Hepatocyte (in vitro differentiated cells): ENCODE measurements at regions not wholly inside any gene's neighbourhood (a gene's known extent, or its start where the extent isn't known, plus 50 kb on each side); places are given as distances from the start of the nearest gene placed in this dataset.

Source experiments
- DNase-seq: peaks from one replicate; pipeline ENCODE4 v3.0.0-alpha.2; 2016; ENCODE audit warnings: low spot score
- H2AFZ ChIP-seq: fragments of 200-600 bp; sonication (generic); 2 replicates; pipeline ENCODE4 v1.6.0; 2016; ENCODE audit warnings: antibody characterized with exemption, mild to moderate bottlenecking
- H3K27ac ChIP-seq: fragments of 200-600 bp; sonication (generic); 2 replicates; pipeline ENCODE4 v1.5.1; 2016; ENCODE audit warnings: mild to moderate bottlenecking
- H3K27me3 ChIP-seq: fragments of 200-600 bp; sonication (generic); 2 replicates; pipeline ENCODE4 v1.6.1; 2016
- H3K36me3 ChIP-seq: fragments of 200-600 bp; sonication (generic); replicated peaks from 2 replicates; pipeline ENCODE4 v1.5.1; 2016; ENCODE audit warnings: low read depth; ENCODE audit not compliant: insufficient read depth
- H3K4me1 ChIP-seq: fragments of 200-600 bp; sonication (generic); 2 replicates; pipeline ENCODE4 v1.5.1; 2016; ENCODE audit warnings: mild to moderate bottlenecking, moderate library complexity; ENCODE audit not compliant: insufficient read depth
- H3K4me2 ChIP-seq: fragments of 200-600 bp; sonication (generic); 2 replicates; pipeline ENCODE4 v1.6.0; 2016
- H3K4me3 ChIP-seq: fragments of 200-600 bp; sonication (generic); 2 replicates; pipeline ENCODE4 v1.5.1; 2016; ENCODE audit warnings: mild to moderate bottlenecking
- H3K79me2 ChIP-seq: fragments of 200-600 bp; sonication (generic); 2 replicates; pipeline ENCODE4 v1.6.0; 2017; ENCODE audit warnings: mild to moderate bottlenecking
- H3K9me2 ChIP-seq: fragments of 200-600 bp; sonication (generic); replicated peaks from 2 replicates; pipeline ENCODE4 v1.6.0; 2017; ENCODE audit warnings: mild to moderate bottlenecking; ENCODE audit not compliant: insufficient read depth
- H3K9me3 ChIP-seq: fragments of 200-600 bp; sonication (generic); 2 replicates; pipeline ENCODE4 v1.5.1; 2016; ENCODE audit warnings: low read depth, mild to moderate bottlenecking
- H4K20me1 ChIP-seq: fragments of 200-600 bp; sonication (generic); 2 replicates; pipeline ENCODE4 v1.6.0; 2016; ENCODE audit warnings: mild to moderate bottlenecking; ENCODE audit not compliant: insufficient read depth, poor library complexity, severe bottlenecking
- EZH2 ChIP-seq: fragments of 200-600 bp; sonication (generic); IDR thresholded peaks from 2 replicates; pipeline ENCODE4 v1.6.1; 2016; ENCODE audit warnings: antibody characterized with exemption, mild to moderate bottlenecking, borderline replicate concordance
- EZH2phosphoT487 ChIP-seq: fragments of 200-600 bp; sonication (generic); IDR thresholded peaks from one replicate; pipeline ENCODE4 v1.6.1; 2018; ENCODE audit warnings: antibody characterized with exemption, mild to moderate bottlenecking, low read depth, moderate library complexity; ENCODE audit not compliant: unreplicated experiment, severe bottlenecking
- WGBS: methylation state at CpG from one replicate; pipeline ENCODE4 v1.1.6; 2016; ENCODE audit warnings: low lambda C conversion rate; ENCODE audit errors: missing lambda C conversion rate; 5-methylcytosine and 5-hydroxymethylcytosine counted together
- TF ChIP-seq, protein P1 (sequence below): fragments of 200-600 bp; sonication (generic); IDR thresholded peaks from 2 replicates; pipeline ENCODE4 v1.5.1; 2016; ENCODE audit warnings: antibody characterized with exemption, mild to moderate bottlenecking; ENCODE audit not compliant: poor library complexity

- Histone ChIP-seq H3K4me2 (no peak overlapping the region), H3K27ac (no peak overlapping the region), H3K4me1 (no peaks in the 10 kb centered on the region), H3K9me3 (no peaks in the 10 kb centered on the region), H3K9me2 (no peaks in the 10 kb centered on the region), H3K27me3 (no peaks in the 10 kb centered on the region), H4K20me1 (no peaks in the 10 kb centered on the region), H3K79me2 (no peaks in the 10 kb centered on the region), H3K4me3 (no peak overlapping the region), H2AFZ (no peak overlapping the region), H3K36me3 (no peaks in the 10 kb centered on the region)
- TF ChIP-seq EZH2, result no peak
- TF ChIP-seq, protein P1, sequence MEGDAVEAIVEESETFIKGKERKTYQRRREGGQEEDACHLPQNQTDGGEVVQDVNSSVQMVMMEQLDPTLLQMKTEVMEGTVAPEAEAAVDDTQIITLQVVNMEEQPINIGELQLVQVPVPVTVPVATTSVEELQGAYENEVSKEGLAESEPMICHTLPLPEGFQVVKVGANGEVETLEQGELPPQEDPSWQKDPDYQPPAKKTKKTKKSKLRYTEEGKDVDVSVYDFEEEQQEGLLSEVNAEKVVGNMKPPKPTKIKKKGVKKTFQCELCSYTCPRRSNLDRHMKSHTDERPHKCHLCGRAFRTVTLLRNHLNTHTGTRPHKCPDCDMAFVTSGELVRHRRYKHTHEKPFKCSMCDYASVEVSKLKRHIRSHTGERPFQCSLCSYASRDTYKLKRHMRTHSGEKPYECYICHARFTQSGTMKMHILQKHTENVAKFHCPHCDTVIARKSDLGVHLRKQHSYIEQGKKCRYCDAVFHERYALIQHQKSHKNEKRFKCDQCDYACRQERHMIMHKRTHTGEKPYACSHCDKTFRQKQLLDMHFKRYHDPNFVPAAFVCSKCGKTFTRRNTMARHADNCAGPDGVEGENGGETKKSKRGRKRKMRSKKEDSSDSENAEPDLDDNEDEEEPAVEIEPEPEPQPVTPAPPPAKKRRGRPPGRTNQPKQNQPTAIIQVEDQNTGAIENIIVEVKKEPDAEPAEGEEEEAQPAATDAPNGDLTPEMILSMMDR, result no peak
- no peak for TF ChIP-seq EZH2phosphoT487
- no peak for DNase-seq
- 41% methylated on average over 1 of the region's 1 CpG for WGBS
These were observed 114.2 kb upstream of the CLDN10 start for GRCh38 chr13:95438297-95438696.

- Histone ChIP-seq H2AFZ (no peak overlapping the region), H3K36me3 (no peaks in the 10 kb centered on the region), H3K4me1 (no peaks in the 10 kb centered on the region), H3K9me3 (no peaks in the 10 kb centered on the region), H3K4me2 (no peak overlapping the region), H3K79me2 (no peaks in the 10 kb centered on the region), H3K4me3 (no peak overlapping the region), H4K20me1 (no peaks in the 10 kb centered on the region), H3K9me2 (no peaks in the 10 kb centered on the region), H3K27ac (no peak overlapping the region), H3K27me3 (no peaks in the 10 kb centered on the region)
- no peak for DNase-seq
- no peak for TF ChIP-seq EZH2
- TF ChIP-seq, protein P1, result no peak
- TF ChIP-seq EZH2phosphoT487, result no peak
- 85% methylated on average over 7 of the region's 7 CpGs for WGBS
These were observed 112.0 kb upstream of the CLDN10 start for GRCh38 chr13:95440441-95441088.

DNA sequence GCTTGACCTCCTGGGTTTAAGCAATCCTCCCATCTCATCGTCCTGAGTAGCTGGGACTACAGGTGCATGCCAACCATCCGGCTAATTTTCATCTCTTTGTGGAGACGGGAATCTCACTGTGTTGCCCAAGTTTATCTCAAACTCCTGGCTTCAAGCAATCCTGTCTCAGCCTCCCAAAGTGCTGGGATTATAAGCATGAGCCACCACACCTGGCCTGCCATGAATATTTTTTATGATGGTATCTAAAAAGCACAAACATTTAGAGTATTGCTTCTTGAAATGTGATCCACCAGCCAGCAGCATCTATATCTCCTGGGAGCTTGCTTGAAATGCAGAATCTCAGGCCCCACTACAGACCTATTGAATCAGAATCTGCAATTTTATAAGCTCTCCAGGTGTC, 111.2 kb upstream of the CLDN10 start:
- no peaks in the 10 kb centered on the region for H4K20me1 ChIP-seq
- 88% methylated on average over 3 of the region's 3 CpGs for WGBS
- H3K9me2 ChIP-seq, result no peaks in the 10 kb centered on the region
- TF ChIP-seq EZH2, result no peak
- TF ChIP-seq, protein P1, result no peak
- H2AFZ ChIP-seq, result no peak overlapping the region
- H3K4me2 ChIP-seq, result no peak overlapping the region
- DNase-seq, result no peak
- H3K4me1 ChIP-seq, result no peaks in the 10 kb centered on the region
- H3K79me2 ChIP-seq, result no peaks in the 10 kb centered on the region
- H3K36me3 ChIP-seq, result no peaks in the 10 kb centered on the region
- H3K27me3 ChIP-seq, result no peaks in the 10 kb centered on the region
- no peak overlapping the region for H3K27ac ChIP-seq
- no peak overlapping the region for H3K4me3 ChIP-seq
- no peaks in the 10 kb centered on the region for H3K9me3 ChIP-seq
